ENCODE measurements at regions not wholly inside any gene's neighbourhood (a gene's known extent, or its start where the extent isn't known, plus 50 kb on each side); places are given as distances from the start of the nearest gene placed in this dataset.

GRCh38 chr20:58099956-58100730 lies 128.3 kb downstream of the ANKRD60 start:
- ChIA-PET POLR2A (ENCODE audit: unreplicated experiment) (no interaction called here), CTCF (no interaction called here)
- Histone ChIP-seq H4K5ac (ENCODE audit: low read depth, low read length) (no peak overlapping the region), H3K56ac (ENCODE audit: extremely low read depth, insufficient read depth, low read length) (no peak overlapping the region), H3K18ac (ENCODE audit: low read depth, low read length) (no peak overlapping the region), H3K79me1 (ENCODE audit: low read depth in 1 of 2, low read length in 2 of 2) (no peaks in the 10 kb centered on the region), H2BK5ac (ENCODE audit: low read depth, low read length, poor library complexity, severe bottlenecking) (no peak overlapping the region), H3K23ac (ENCODE audit: low read depth, low read length) (no peak overlapping the region), H2AK5ac (ENCODE audit: low read depth, low read length) (no peak overlapping the region), H3K4me2 (ENCODE audit: low read depth, low read length) (no peak overlapping the region), H4K91ac (ENCODE audit: insufficient read depth, low read depth, low read length) (no peak overlapping the region), H3K36me3 (ENCODE audit: control insufficient read depth, insufficient read depth, low read length) (no peaks in the 10 kb centered on the region), H3K27me3 (ENCODE audit: control insufficient read depth, insufficient read depth, low read length) (peaks cover 2% of the 10 kb centered on the region), H3K9me3 (ENCODE audit: control insufficient read depth, insufficient read depth, low read length) (no peaks in the 10 kb centered on the region), H3K14ac (replicated peaks; ENCODE audit: low read depth, low read length) (no peak overlapping the region), H2BK20ac (ENCODE audit: low read depth, low read length) (no peak overlapping the region), H4K8ac (ENCODE audit: low read depth in 2 of 2, low read length in 2 of 2) (no peak overlapping the region), H3K4me3 (ENCODE audit: insufficient read depth, low read depth, low read length) (no peak overlapping the region), H2BK15ac (ENCODE audit: low read depth, low read length) (no peak overlapping the region), H2BK120ac (ENCODE audit: low read depth, low read length) (no peak overlapping the region), H3K27ac (ENCODE audit: insufficient read depth, low read length) (no peak overlapping the region), H3K4me1 (ENCODE audit: control insufficient read depth, insufficient read depth, low read length) (no peaks in the 10 kb centered on the region), H4K20me1 (ENCODE audit: insufficient read depth, low read length) (no peaks in the 10 kb centered on the region), H3K9me1 (ENCODE audit: insufficient read depth, low read length) (no peaks in the 10 kb centered on the region), H3K4ac (ENCODE audit: low read depth, low read length) (no peak overlapping the region), H2AFZ (replicated peaks; ENCODE audit: low read length, poor library complexity) (no peak overlapping the region), H2AK9ac (replicated peaks; ENCODE audit: low read depth, low read length, poor library complexity) (no peak overlapping the region), H3K9ac (ENCODE audit: low read depth, low read length) (no peak overlapping the region)
- TF ChIP-seq BHLHE40 (IDR thresholded peaks at IDR 0.05; ENCODE audit: low read depth, low read length) (no peak), RCOR1 (IDR thresholded peaks at IDR 0.05; ENCODE audit: insufficient replicate concordance, low read length) (no peak), RFX5 (IDR thresholded peaks at IDR 0.05; ENCODE audit: low read depth, low read length) (no peak), MXI1 (IDR thresholded peaks at IDR 0.05; ENCODE audit: borderline replicate concordance, low read depth, low read length) (no peak), CEBPB (IDR thresholded peaks at IDR 0.05; ENCODE audit: low read depth, low read length) (no peak), POLR2A (IDR thresholded peaks at IDR 0.05; ENCODE audit: low read depth, low read length) (no peak), NFE2L2 (IDR thresholded peaks at IDR 0.05; ENCODE audit: low read depth, low read length) (no peak), MAZ (IDR thresholded peaks at IDR 0.05; ENCODE audit: borderline replicate concordance, low read depth, low read length) (no peak), RAD21 (IDR thresholded peaks at IDR 0.05; ENCODE audit: low read length) (no peak), CHD1 (IDR thresholded peaks at IDR 0.05; ENCODE audit: low read depth, low read length) (no peak)
- TF ChIP-seq, protein P1, sequence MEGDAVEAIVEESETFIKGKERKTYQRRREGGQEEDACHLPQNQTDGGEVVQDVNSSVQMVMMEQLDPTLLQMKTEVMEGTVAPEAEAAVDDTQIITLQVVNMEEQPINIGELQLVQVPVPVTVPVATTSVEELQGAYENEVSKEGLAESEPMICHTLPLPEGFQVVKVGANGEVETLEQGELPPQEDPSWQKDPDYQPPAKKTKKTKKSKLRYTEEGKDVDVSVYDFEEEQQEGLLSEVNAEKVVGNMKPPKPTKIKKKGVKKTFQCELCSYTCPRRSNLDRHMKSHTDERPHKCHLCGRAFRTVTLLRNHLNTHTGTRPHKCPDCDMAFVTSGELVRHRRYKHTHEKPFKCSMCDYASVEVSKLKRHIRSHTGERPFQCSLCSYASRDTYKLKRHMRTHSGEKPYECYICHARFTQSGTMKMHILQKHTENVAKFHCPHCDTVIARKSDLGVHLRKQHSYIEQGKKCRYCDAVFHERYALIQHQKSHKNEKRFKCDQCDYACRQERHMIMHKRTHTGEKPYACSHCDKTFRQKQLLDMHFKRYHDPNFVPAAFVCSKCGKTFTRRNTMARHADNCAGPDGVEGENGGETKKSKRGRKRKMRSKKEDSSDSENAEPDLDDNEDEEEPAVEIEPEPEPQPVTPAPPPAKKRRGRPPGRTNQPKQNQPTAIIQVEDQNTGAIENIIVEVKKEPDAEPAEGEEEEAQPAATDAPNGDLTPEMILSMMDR (conservative IDR thresholded peaks at IDR 0.05; ENCODE audit: low read depth, low read length): no peak
- dilution Hi-C loops (cut with HindIII; ENCODE audit: low sequenced_read_pairs, unreplicated experiment) (no loop called here), in situ Hi-C loops (cut with MboI; ENCODE audit: low sequenced_read_pairs) (no loop called here), intact Hi-C loops (cut with micrococcal nuclease) (no loop called here)
- 38% methylated on average over 3 of the region's 9 CpGs; no CpG with 5 or more reads in 1 of the 2 experiments for WGBS, 2 experiments (ENCODE audit: extremely low coverage in 2 of 2, insufficient read length in 1 of 2)
- ATAC-seq (ENCODE audit: low read depth) (no peak), DNase-seq (no peak)
- no TSS peak for BruUV-seq (replicated peaks)

All from IMR-90 (cell line).